AML-193 (cell line): ENCODE measurements at regions not wholly inside any gene's neighbourhood (a gene's known extent, or its start where the extent isn't known, plus 50 kb on each side); places are given as distances from the start of the nearest gene placed in this dataset.

Source experiments
- DNase-seq, 2 experiments: peaks; one replicate each; lab custom pipeline; 2025; lab: John Stamatoyannopoulos, UW

DNA sequence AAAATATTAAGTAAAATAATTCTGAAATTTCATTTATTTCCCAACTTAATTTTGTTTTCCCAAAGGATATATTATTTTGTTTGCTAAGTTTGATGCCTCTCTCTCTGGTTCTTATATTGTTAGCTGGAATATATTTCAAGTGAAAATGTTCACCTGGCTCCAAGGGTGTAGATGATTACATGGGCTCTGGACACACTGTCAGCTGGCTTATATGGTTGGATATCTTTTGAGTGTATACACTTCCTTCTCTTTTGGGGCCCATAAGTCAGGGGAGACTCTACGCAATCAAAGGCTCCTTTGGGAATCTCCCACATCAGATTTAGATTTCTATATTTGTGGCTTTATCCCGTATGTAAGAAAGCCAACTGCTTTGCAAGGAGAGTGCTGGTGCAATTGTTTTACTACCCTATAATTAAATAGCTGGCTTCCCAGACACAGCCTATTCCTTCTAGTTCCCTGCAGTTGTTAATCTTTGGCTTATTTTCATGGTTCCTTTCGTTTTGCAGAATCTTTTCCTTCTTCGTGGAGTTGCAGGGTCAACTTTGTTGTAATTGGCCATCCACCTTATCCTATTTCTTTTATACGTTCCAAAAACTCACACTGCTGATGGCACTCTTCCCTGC is 225.7 kb downstream of the DPH6 start:
- no peak for DNase-seq

DNA sequence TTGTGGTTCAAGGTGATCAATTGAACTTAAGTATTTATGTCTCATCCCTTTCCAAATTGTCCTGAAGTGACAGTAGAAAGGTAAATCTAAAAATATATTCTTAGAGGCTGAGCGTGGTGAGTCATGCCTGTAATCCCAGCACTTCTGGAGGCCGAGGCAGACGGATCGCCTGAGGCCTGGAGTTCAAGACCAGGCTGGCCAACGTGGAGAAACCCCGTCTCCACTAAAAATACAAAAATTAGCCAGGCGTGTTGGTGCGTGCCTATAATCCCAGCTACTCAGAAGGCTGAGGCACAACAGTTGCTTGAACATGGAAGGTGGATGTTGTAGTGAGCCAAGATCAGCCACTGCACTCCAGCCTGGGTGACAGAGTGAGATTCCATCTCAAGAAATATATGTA is 226.6 kb downstream of the DPH6 start:
- no peak for DNase-seq

DNA sequence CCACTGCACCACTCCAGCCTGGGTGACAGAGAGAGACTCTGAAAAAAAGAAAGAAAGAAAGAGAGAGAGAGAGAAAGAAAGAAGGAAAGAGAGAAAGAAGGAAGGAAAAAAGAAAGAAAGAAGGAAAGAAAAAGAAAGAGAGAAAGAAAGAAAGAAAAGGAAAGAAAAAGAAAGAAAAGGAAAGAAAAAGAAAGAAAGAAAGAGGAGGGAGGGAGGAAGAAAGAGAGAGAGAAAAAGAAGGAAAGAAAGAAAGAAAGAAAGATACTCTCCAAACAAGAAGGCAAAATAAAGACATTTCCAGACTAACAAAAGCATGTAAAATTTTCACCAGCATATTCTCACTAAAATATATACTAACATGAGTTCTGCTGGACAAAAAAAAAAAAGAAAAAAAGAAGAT is 228.7 kb downstream of the DPH6 start:
- no peak for DNase-seq

DNA sequence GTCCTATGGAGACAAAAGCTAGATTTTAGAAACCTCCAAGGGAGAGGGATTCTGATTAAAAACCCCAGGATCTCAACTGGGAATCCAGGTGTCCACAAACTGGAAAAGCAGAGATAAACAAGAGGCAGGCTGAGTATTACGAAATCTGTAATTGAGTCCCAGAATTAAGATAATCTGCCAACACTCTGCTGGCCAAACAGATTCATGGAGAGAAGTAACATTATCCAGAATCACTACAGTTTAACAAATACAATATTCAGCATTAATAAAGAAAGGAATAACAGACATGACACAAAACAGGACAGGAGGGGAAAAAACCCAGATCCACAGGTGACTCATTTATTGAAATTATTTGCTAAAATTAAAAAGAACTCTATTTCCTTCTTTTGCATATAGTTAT is 227.2 kb upstream of the NANOGP8 start:
- DNase-seq: no peak

DNA sequence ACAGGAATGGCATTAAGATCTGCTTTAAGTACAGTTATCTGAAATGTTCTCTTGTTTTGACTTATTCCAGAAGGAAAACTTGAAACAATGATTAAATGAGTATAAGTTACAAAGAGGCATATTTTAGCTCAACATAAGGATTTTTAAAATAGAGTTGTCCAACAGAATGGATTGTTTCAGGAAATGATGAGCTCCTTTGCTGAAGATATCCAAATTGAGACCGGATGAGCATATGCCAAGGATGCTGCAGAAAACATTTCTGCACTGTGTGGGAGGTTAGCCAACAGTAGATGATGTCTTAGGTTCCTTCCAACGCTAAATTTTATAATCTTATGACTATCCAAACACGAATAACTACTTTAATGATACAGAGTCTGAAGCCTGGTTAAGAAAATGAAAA is 226.5 kb upstream of the NANOGP8 start:
- no peak for DNase-seq

DNA sequence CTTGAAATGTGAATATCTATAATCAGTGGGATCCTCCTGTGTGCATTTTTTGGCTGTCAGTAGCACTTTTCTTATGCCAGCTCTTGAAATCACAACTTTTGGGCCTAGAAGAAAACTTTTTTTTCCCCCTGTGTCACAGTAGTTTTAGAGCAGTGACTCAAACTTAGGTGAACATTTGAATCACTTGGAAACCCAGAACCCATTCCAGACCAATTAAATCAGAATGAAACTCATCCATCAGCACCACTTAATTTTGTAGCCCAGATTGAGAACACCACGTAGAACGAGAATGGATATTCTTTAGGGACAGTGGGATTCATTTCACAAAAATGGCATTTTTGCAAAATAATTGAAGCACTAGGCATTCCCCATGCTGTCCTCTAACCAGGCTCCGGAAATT is 224.8 kb upstream of the NANOGP8 start:
- no peak for DNase-seq

DNA sequence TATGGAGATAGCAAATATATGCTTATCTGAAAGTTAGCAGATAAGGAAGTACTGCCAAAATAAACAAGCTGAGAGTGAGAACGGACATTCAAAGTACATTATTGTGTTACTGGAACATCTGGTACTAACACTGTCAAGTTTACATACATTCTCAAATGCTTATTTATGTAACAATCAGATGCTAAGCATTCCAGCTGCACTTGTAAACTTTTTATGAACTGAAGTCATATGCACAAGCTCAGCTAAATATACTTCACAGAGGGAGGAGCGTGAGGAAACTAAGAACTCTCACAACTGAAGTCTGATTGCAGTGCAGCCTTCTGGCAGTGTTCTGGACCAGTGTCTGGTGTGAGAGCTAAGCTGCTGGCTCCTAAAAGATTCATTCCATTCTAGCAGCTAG is 223.7 kb upstream of the NANOGP8 start:
- DNase-seq: no peak

DNA sequence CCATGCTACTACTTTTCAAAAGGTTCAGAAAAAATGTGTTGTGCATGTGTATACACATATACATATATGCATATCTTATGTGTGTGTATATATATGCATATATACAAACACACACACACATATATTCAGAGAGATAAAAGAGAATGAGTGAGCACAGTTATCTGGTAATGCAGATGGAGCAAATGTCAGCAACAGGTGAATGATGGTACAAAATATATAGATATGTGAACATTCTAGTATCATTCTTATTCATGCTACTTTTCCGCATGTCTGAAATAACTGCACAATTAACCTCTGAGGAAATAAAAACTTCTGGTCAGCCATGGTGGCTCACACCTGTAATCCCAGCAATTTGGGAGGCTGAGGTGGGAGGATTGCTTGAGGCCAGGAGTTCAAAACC is 222.6 kb upstream of the NANOGP8 start:
- DNase-seq: no peak

DNA sequence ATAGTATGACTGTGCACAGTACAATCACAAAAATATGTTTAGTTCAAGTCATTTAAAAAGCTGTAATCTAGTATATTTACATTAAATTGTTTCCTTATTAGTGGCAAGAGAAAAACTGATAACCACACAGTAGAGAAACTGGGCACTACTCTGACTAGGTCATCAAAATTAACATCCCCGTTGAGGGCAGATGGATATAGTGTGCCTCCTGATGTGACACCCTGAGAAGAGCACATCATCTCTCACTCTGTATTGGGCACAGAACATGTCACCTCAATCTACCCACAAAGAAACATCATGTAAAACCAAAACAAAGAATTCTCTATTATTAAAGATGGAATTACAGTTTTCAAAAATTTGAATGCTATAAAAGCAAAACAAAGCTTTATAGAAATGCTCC is 221.9 kb upstream of the NANOGP8 start:
- no peak for DNase-seq

DNA sequence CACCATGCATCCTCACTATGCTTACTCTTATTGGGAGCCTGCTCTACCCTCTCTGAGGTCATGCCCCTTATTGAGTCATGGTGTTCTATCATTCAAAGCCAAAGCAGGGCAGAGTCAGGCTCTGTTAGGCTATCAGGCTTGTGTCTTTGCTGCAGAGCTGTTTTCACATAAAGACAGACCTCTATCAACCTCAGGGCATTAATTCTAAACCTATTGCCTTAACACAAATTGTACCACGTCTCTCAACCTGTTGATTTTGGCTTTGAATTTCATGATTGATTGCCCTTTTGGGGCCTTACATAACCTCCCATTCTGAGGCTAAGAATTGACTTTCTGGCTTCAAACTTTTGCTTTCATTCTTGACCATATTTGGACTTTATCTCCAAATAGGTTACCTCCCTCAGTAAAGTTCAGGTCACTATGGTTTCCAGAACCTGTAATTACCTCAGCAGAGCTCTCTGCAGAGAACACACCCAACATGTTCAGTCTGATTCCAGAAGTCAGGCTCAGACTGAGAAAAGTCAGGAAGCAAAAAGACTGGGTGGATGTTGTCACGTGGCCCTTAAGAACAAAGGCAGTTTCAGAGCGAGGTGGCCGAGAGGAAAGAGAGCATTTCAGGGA is 221.4 kb upstream of the NANOGP8 start:
- DNase-seq: no peak

DNA sequence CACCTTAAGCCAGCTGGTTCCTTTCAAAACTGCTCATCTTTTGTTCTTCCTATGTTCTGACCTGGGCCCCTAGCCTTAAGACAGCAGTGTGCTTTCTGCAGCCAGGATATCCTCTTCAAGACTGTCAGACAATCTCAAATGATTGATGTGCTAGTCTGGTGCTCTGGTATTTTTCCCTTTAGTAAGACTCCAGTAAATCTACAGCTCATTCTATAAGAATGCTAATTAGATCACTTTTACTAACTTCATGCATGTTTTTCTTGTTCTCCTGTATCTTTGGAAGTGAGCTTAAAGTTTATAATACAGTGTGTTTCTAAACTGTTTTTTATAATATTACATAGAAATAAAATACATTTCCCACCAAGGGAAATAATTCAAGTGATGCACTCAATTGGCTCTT is 220.9 kb upstream of the NANOGP8 start:
- DNase-seq: no peak

DNA sequence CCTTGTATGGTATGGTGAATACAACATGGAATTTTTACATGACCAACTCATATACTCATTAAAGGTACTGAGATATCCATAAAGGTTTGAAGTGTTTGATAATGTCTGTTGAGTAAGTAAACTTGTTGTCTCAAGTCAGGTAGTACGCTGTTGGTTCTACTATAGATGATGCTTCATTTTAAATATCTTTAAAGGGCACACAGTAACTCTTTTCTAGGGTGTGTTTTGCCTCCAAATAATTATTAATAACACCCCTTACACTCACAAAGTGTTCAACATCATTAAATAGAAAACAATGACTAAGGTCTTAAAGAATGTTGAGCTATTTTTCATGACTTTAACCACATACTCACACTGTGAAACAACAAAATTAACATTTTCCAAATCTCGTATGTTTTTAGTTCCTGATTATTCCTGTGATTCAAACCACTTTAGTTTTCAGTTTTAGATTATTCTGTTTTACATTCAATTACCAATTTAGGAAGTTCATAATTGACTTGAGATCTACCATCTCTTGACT is 220.0 kb upstream of the NANOGP8 start:
- no peak for DNase-seq

DNA sequence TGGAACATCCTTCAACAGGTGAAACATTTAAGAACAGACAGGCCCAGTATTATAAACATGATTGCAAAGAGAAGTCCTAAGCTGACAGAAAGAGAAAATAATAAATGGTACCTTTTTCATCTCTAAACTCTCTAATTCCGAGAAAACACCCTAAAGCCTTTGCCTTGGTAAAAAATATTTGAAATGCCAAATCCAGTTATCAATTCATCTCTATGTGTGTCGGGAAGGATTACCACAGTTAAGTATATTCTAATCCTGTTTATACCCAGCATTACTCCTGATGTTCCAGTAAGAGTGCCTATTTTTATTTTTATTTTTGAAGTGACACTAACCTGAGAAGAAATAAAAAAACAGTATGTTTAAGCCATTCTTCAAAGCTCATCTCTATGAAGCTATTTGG is 219.3 kb upstream of the NANOGP8 start:
- no peak for DNase-seq

DNA sequence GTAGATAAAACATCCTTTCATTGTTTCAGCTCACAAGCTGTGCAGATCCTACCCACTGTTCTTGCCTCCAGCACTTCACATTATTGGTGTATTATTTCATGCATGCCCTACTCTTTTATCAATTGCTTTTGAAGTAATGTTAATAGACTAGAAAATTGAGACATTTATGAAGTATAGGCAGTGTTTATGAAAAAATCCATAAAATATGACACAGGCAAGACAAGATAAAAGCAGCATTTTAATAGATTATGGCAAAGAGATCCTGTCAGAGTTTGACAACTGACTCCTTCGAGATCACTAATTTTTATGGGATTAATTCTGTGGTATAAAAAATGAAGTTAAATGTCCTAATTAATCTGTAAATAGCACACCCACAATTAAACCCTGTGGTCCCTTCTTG is 217.2 kb upstream of the NANOGP8 start:
- DNase-seq: no peak

DNA sequence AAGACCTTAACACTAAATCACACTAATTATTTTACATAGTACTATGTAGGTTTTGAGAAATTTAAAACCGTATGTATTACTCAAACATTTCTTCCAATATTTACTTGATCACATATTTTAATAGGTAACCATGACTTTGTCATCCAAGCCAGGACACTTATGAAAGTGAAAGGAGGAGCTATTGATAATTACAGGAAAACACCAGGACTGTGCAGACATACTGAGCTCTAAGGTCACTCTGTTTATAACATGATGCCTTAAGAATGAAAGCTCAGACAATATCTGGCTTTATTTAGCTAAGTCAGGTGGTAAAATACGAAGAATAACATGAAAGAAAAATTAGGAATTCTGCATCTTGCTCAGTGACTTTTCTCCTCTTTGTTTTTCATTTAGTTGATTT is 216.0 kb upstream of the NANOGP8 start:
- DNase-seq: no peak

DNA sequence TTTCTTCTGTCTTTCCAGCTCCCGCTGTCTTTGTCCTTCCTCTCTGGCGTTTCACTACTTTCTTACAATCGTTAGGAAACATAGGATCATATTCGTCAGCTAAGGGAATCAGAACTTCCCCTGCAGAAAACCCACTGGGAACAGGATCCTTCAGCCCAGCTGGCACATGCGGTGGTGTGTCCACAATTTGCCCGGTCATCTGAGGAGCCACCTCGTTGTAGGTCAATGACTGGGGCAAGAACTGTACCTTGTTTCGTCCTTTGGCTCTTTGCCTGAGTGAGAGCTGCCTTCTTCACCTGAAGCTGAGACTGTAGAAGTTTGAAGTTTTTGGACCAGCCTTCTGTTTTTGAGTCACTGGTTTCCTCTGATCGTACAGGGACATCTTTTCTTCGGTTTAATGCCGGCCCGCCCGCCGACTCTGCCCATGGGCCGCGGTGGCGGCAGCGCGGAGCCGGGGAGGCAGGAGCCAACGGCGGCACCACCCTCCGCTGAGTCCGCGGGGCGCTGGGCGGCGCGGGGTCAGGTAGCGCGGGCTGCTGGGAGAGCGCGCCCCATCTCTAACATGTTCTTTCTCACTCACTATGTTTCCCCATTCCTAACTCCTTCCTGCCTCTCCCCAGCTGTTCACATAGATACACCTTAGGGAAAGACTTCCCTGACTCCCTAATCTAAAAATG is 214.1 kb upstream of the NANOGP8 start:
- DNase-seq: no peak

DNA sequence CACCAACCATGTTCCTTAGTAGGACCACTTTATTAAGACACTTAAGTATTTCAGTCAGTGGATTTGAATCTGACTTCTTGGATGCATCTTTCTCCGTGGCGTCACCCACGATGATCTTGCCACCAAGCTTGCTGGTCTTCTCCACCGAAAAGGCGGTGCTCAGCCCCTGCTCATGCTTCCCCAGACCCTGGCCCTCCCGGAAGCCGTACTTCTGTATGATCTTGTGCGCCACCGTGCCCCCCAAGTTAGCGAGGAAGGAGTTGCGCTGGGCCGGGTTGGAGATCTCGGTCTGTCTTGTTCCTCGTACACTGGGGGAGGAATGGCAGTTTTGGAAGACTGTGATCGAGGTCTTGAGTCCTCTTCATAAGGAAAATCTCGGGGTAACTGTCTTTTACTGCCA is 213.4 kb upstream of the NANOGP8 start:
- no peak for DNase-seq

DNA sequence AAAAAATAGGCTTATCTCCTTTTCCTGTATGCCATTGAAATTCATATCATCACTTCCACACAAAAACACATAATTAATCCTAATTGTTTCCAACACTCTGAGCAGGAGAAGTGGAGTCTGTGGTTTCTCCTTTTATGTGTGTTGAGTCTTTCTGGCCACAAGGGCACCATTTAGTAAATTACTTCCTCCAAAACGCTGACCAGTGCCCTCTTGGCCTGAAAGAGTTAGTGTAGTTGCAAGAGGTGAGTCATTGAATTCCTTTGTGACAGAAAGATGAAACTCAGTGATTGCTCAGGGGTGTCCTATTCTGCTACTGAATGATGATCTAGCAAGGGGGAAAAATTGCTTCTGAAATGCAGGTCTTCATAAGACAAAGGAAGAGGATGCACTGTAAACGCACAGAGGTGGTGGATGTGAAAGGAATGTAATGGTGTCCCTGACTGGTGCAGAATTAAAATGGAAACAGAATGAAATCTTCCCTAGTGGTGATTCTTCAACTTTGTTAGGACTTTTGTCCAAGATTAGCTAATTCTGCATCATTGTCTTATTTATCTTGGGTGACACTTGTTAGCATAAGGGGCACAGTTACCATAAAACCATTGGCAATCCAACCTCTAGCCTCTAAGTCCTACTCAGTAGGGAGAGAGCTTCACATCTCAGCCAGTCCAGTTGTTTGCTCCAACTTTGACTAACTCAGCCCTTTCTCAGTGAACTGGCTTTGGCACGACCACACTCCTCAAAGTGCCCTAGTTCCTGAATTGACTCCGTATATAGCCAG is 208.4 kb upstream of the NANOGP8 start:
- DNase-seq: peak; percentile 46 to 50

DNA sequence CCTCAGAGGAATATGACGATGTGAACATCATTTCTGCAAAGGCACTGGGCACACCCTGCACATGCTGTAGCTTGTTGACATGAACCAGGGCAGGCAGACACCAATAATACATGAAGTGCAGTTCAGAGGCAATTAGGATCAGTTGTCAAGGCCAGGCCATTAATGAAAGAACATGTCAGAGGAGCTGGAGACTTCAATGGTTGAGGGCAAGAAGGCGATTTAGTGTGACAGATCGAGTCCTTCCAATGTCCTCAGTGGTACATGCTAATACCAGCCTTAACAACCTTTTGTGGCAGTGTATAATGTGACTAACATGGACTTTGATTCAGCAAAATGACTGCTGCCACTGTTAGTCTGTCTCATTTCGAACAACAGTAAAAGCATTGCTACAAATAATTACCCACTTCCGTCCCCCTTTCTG is 205.2 kb upstream of the NANOGP8 start:
- no peak for DNase-seq

DNA sequence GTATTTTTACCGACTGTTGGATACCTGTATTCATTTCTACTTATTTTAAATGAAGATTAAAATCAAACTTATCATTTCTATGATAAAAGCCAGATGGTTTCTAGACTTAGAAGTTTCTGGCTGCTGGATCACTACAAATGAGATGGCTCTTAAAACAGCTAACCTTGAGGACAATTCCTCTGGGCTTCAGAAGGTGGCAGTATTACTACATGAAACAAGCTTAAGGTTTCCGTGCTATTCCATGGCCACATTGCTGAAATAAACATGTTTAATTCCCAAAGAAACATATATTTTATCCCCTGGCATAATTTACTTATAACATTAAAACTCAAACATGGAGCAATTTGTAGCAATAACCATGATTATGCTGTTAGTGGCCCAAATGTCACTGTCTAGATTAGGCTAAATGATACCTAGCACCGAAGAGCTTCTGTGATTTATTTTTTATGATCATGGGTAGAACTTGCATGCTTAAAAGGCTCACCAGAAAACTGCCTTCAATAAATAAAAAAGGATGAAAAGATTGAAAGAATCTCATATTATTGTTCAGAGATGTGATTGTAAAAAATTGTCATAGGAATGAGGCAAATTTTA is 204.0 kb upstream of the NANOGP8 start:
- DNase-seq: peak; percentile 23 to 24

DNA sequence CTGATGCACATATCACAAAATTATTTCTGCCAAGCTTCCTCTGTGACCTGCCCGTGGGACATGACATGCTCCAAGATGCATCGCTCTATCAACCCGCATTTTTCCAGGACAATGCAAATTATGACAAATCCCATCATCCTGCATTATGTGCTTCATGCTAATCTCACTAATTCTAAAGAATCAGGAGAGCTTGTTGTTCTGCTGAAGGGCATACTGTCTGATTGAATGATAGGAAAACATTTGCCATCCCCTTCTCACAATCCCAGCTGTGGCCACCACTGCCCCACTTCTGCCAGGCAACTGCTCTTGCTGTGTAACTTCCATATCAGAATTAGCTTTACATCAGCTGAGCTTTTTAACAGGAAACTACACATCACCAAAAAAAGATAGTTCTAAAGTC is 203.5 kb upstream of the NANOGP8 start:
- DNase-seq: no peak

DNA sequence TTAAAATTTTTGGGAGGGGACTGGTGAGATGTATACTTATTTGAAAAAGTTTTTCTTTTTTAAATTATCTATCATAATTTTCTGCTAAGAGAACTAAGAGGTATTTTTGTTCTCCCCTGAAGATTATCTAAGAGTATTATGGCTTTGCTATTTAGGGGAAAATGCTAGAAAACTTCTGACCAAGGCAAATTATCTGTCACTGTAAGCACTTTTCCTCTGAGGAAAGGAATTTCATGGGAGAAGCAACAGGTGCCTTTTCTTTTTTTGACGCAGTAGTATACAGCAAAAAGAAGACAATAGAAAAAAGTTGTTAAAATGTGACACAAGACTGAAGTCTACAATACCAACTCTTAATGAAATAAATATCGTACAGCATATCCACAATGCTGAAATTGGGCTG is 201.6 kb upstream of the NANOGP8 start:
- no peak for DNase-seq
